ENCODE measurements at regions not wholly inside any gene's neighbourhood (a gene's known extent, or its start where the extent isn't known, plus 50 kb on each side); places are given as distances from the start of the nearest gene placed in this dataset.

DNA sequence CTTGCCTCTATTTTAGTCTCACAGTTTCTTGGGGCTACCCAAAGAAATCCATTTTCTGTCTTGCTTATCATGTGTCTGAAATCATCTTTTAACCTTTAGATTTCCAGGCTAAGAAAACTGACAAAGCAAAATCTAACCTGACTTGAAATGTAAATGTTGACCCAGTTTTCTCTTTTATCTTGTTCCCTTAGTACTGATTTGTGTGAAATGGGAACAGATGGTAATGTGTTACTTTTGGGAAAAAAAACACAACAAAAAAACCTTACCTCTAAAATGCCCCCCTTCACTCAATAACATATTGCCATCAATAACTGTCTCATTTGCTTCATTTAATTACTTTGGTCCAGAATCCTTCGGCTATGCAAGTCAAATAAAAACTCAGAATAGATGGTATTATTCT lies 383.2 kb upstream of the DCN start:
- DNase-seq: no peak

- DNase-seq: no peak
Observed at GRCh38 chr12:91565246-91565645, 382.6 kb upstream of the DCN start.

- no peak for DNase-seq
Observed at GRCh38 chr12:91563011-91563765, 380.6 kb upstream of the DCN start.

DNA sequence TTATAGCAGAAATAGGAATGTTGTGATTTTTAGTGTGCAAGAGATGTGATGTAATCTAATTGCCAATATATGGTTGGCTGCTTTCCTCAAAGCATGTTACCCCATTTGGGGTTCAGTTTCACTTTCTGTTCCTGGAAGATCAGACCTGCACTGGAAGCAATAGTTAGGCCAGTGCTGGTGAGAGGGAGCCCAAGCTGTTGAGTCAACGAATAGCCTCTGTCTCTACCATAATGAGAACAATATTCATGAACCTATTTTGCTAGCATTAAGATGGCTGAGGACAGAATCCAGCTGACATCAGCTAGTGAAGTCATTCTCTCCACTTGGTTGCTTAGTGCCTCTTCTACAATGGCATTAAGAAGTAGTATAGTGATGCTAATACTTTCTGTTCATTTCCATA lies 379.9 kb upstream of the DCN start:
- peak; percentile 4 for DNase-seq

DNA sequence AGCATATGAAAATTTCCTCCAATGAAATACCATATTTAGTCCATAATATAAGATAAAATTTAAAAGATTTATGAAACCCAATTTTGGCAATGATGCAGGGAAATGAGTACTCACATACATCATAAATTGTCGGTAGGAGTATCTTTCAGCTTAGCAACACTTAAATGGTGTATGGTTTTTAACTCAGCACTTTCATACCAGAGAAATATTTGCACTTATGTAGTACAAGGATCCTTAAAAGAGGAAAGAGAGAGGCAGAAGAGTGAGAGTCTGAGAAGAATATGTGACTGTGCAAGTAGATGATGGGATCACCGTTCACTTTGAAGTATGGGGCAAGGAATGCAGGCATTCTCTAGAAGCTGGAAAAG lies 379.3 kb upstream of the DCN start:
- DNase-seq: no peak

DNA sequence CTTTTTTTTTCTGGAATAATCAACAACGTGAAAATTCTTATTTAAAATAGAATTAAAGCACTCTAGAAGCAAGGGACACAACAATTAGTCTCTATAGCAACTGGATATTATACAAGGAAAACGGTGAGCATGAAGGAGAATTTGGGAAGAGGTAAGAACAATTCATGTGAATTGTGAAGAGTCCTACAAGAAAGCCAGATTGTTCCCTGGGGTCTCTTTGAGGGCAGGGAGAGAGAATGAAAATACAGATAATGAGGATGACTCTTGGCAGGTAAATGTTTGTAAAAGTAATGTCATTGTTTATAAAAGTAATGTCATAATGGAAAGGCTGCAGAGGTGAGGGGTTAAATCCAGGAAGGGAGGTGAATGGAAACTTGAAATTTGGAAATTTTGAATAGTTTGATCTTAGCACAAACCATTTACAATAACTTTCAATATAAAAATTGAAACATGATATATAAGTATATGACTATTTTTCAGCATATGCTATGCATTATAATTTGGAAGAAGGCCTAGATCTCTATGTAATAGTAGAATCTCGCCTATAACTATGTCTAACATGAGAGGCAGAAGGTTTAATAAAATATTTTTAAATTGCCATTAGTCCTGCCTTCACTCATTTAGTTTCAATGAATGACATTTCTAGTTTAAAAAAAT lies 378.8 kb upstream of the DCN start:
- no peak for DNase-seq

GRCh38 chr12:91556909-91557308 lies 374.3 kb upstream of the DCN start:
- DNase-seq: no peak

GRCh38 chr12:91555436-91556415 lies 373.1 kb upstream of the DCN start:
- DNase-seq: no peak

DNA sequence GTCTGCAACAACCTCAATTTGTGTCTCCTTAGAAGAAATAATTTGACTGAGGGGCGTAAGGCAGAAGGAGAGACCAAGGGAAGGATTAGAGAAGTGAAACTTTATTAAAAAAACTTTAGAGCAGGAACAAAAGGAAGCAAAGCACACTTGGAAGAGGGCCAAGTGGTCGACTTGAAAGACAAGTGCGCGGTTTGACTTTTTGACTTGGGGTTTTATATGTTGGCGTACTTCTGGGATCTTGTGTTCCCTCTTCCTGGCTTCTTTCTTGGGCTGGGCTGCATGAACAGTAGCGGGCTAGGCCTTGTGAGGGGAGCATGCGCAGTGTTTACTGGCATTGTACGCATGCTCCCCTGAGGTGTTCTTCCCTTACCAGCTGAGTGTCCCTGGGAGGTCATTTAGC lies 369.3 kb upstream of the DCN start:
- DNase-seq: peak; percentile 45

DNA sequence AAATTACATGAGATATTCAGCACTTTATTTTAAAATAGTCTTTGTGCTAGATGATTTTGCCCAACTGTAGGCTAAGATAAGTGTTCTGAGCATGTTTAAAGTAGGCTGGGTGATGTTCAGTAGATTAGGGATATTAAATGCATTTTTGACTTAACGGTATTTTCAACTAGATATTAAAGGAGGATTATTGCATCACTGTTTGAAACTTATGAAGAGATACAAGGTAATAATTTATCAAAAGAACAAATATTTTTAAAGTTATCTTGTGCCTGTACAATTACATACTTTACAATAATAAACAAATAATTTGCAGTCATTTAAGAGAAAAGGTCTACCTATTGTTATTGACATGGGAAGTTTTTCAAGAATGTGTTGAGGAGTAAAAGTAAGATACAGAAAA lies 368.6 kb upstream of the DCN start:
- no peak for DNase-seq

- no peak for DNase-seq
Observed at GRCh38 chr12:91542666-91543065, 360.0 kb upstream of the DCN start.

- DNase-seq: no peak
Observed at GRCh38 chr12:91542067-91542466, 359.4 kb upstream of the DCN start.

GRCh38 chr12:91538418-91538817 lies 355.8 kb upstream of the DCN start:
- DNase-seq: no peak

DNA sequence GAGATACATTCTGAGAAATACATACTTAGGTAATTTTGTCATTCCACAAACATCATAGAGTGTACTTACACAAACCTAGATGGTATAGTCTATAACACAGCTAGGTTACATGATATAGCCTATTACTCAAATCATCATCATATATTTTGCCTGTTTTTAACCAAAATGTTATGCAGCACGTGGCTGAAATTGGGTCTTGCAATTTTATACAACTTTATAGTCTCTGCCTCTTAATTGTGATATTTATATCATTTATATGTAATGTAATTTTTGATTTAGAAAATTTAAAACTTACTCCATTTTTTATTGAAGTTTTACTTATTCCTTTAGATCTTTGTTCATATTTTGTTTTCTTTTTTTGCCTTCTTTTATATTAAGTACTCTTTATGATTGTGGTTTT lies 350.7 kb upstream of the DCN start:
- no peak for DNase-seq

DNA sequence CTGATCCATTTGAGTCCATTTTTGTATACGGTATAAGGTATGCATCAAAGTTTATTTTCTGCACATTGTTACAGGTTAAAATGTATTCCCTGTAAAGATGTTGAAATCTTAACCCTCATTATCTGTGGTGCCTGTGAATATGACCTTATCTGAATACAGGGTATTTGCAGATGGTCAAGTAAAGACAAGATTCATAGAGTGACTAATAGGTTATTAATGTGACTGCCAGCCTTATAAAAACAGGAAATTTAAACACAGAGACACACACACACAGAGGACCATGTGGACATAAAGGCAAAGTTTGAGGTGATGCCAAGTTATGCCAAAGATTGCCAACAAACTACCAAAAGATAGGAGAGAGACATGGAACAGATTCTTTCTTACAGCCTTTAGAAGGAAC lies 347.2 kb upstream of the DCN start:
- no peak for DNase-seq

DNA sequence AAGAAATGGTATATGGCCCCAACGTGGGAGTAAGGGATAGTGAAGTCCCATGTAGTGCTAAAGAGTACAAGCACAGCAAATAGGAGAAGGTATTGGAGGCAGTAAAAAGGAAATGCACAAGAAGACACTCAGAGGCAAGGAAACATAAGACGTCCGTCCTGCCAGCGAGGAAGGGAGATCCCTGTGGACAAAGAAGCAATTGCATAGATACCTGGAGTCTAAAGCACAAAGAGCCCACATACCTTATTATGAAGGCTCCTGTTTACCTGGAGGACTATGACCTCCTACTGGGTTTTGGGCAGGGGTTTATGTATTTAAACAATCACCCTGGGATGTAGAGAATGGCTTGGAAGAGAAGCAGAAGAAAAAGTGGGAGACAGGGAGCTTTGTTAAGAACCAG lies 341.2 kb upstream of the DCN start:
- no peak for DNase-seq

DNA sequence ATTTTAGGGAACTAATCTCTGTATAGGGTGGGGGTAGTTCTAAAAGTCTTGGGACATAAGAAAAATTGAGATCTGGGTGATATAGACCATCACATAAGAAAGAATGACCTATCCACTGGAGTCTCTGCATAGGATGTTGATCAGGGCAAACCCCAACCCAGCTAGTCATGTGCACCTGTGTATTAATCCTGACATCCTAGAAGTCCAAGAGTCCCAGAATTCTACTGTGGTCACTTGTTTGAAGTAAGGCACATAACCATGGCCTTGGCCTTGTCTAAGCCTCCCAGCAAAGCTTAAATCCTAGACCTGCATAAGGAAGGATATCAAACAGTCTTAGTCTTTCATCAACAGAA lies 334.1 kb upstream of the DCN start:
- DNase-seq: no peak

DNA sequence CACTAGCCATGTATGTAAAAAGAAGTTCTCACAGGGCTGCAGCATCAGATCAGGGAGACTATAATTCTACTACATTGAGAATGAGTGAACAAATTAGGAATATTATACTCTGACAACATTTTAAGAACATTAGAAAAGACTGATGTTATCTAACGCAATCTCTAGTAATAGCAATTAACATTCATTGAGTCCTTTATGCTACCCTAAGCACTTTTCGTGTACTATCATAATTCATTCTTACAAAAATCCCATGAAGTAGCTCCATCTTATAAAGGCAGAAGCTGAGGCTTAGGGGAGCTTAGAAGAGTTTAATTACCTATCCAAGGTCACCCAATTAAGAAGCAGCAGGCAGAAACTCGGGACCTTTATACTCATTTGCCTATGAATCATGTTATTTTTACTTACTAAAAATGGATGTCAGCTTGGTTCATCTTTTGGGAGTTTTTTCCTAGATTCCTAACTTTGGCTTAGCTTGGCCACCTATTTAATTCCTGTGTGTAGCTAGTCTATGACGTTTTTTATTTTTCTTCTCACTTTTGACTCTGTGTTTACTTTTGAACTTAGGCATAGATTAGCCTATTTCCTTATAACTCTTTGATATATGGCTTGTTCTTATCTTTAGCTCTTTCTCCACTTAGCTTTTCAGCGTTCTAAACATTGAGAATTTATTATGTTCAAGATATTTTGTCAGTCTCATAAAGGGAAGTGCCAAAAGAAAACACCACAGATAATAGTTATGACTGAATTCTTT lies 333.5 kb upstream of the DCN start:
- no peak for DNase-seq

DNA sequence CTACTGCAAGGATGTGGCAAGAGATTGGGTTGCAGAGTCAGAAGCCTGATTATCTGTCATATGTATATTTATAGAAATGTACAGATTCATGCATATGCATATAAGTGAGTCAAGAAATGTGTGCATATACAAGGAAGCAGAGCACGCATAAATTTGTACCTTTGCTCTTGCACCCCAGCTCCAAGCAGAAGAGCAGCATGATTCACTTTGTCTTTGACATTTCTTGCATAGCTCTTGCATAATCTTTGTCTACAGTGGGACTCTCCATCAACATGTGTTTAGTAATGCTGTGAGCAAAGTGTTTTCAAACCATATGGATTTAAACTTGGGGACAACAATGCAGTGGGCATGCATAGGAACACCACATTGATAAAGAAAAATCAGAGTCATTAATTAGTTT lies 330.7 kb upstream of the DCN start:
- DNase-seq: no peak

DNA sequence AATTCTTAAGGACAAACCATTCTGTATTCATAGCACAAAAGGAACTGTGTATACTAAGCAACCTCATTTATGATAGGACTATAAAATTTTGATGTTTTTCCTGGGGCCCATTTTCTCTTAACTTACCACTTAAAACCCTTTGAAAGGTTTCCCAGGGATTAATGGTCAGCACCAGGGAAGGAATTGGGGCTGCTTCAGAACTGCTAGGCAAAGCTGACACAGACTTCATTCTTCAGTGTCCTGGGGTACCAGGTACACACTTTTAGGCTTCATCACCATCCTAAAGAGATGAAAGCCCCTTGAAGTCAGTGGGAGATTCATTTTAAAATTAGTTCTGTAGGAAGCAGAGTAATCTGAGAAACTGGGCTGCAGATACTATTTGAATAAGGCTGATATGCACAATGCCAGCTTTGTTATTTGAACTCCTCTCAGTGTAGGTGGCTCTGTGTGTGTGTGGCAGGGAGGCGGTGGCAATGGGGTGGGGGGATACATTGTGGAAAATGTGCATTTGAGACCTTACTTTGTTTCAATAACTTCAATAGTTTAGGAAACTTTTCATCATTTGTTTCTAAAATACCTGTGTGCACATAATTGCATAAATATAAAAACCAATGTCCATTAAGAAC lies 329.3 kb upstream of the DCN start:
- DNase-seq: no peak

GRCh38 chr12:91507754-91508153 lies 325.1 kb upstream of the DCN start:
- DNase-seq: no peak

DNA sequence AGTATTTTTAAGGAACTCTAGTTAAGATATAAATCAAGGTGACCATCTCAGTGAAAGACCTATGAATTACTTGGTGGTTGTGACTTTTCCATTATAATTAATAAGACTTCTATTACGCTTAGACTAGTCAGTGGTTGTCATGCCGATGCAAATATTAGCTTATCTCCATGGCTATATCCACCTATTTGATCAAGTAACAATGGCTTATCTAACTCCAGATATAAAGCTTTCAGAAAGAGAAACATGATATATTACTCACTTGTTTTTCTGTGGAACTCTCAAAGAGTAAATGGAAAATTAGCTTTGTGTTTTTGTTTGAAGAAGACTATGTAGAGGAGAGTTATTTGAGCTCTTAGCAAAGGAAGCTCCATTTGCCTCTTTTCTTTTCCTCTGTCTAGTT lies 323.8 kb upstream of the DCN start:
- no peak for DNase-seq

DNA sequence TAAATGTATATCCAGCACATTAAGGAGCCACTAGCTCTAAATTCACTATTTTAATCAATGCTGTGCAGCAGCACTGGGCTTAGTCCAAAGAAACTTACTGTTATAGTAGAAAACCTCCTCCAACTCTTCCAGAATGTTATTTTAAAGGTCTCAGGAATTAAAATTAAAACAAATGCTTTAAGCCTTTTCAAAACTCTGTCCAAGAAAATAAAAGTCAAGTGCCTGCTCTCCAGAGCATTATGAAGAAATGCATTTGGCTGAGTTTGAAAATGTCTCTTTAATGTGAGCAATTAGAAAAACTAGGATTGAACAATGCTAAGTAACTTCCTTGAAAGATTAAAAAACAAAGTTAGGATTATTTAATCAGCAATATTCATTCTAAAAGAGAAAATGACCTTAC lies 322.4 kb upstream of the DCN start:
- DNase-seq: no peak
